OCI-LY1 (cell line): ENCODE measurements at regions not wholly inside any gene's neighbourhood (a gene's known extent, or its start where the extent isn't known, plus 50 kb on each side); places are given as distances from the start of the nearest gene placed in this dataset.

ENCODE experiments used
- H2AFZ ChIP-seq: fragments of 200-600 bp; sonication (generic), shearing (Covaris generic); 2 replicates; pipeline ENCODE4 v1.6.0; 2014; ENCODE audit warnings: antibody characterized with exemption, mild to moderate bottlenecking, low read length
- H3F3A ChIP-seq: fragments of 200-600 bp; sonication (generic), shearing (Covaris generic); 2 replicates; pipeline ENCODE4 v1.6.0; 2014; ENCODE audit warnings: mild to moderate bottlenecking, antibody characterized with exemption, low read length, moderate library complexity; ENCODE audit not compliant: insufficient read depth
- H3K27ac ChIP-seq: fragments of 200-600 bp; sonication (generic); 2 replicates; pipeline ENCODE4 v1.5.1; 2014; ENCODE audit warnings: low read length, mixed run types, mild to moderate bottlenecking, low read depth; ENCODE audit not compliant: poor library complexity, severe bottlenecking
- H3K27me3 ChIP-seq: fragments of 200-600 bp; sonication (generic); 2 replicates; pipeline ENCODE4 v1.6.0; 2014; ENCODE audit warnings: antibody characterized with exemption, mild to moderate bottlenecking, low read length, moderate library complexity; ENCODE audit not compliant: insufficient read depth
- H3K36me3 ChIP-seq: fragments of 200-600 bp; sonication (generic); 2 replicates; pipeline ENCODE4 v1.6.1; 2014; ENCODE audit warnings: mild to moderate bottlenecking, antibody characterized with exemption, low read length, moderate library complexity, mixed read lengths; ENCODE audit not compliant: insufficient read depth
- H3K4me1 ChIP-seq: fragments of 200-600 bp; sonication (generic); 2 replicates; pipeline ENCODE4 v1.5.1; 2014; ENCODE audit warnings: mild to moderate bottlenecking, low read length, moderate library complexity; ENCODE audit not compliant: insufficient read depth, severe bottlenecking
- H3K4me2 ChIP-seq: fragments of 200-600 bp; sonication (generic), shearing (Covaris generic); 2 replicates; pipeline ENCODE4 v1.6.1; 2014; ENCODE audit warnings: low read length
- H3K4me3 ChIP-seq: fragments of 200-600 bp; sonication (generic); 2 replicates; pipeline ENCODE4 v1.5.1; 2014; ENCODE audit warnings: low read length, low read depth, mild to moderate bottlenecking, mixed read lengths; ENCODE audit not compliant: poor library complexity, severe bottlenecking
- H3K79me2 ChIP-seq: fragments of 200-600 bp; shearing (Covaris generic); 2 replicates; pipeline ENCODE4 v1.6.1; 2016; ENCODE audit warnings: mixed run types, low read length, mixed read lengths; ENCODE audit not compliant: insufficient read depth
- H3K9ac ChIP-seq: fragments of 200-600 bp; sonication (generic), shearing (Covaris generic); 2 replicates; pipeline ENCODE4 v1.6.1; 2014; ENCODE audit warnings: mild to moderate bottlenecking, low read length, mixed read lengths
- H3K9me2 ChIP-seq: fragments of 200-600 bp; sonication (generic), shearing (Covaris generic); 2 replicates; pipeline ENCODE4 v1.6.1; 2014; ENCODE audit warnings: low read depth, mild to moderate bottlenecking, low read length, mixed read lengths
- H3K9me3 ChIP-seq: fragments of 200-600 bp; shearing (Covaris generic); 2 replicates; pipeline ENCODE4 v1.6.1; 2014; ENCODE audit warnings: low read length, mixed read lengths
- H4K20me1 ChIP-seq: fragments of 200-600 bp; sonication (generic), shearing (Covaris generic); 2 replicates; pipeline ENCODE4 v1.6.0; 2016; ENCODE audit warnings: mild to moderate bottlenecking, low read length; ENCODE audit not compliant: insufficient read depth
- CTCF ChIP-seq: fragments of 200-600 bp; sonication (generic), shearing (Covaris generic); IDR thresholded peaks from 2 replicates; pipeline ENCODE4 v1.5.1; 2017; ENCODE audit warnings: mild to moderate bottlenecking, antibody characterized with exemption, low read length, moderate library complexity, mixed read lengths
- EZH2 ChIP-seq: fragments of 200-600 bp; sonication (generic), shearing (Covaris generic); IDR thresholded peaks from 2 replicates; pipeline ENCODE4 v1.8.0; 2017; ENCODE audit warnings: borderline replicate concordance, mixed run types, mild to moderate bottlenecking, antibody characterized with exemption, low read length, moderate library complexity, mixed read lengths

GRCh38 chr5:124576848-124577409, 169.5 kb downstream of the ZNF608 start:
- H3K27me3 ChIP-seq, result no peaks in the 10 kb centered on the region
- H3K9me3 ChIP-seq, result no peaks in the 10 kb centered on the region
- H3K27ac ChIP-seq, result no peak overlapping the region
- no peaks in the 10 kb centered on the region for H3K9me2 ChIP-seq
- H3K9ac ChIP-seq, result no peak overlapping the region
- no peaks in the 10 kb centered on the region for H4K20me1 ChIP-seq
- TF ChIP-seq CTCF (no peak), EZH2 (no peak)
- H3K79me2 ChIP-seq, result no peaks in the 10 kb centered on the region
- no peaks in the 10 kb centered on the region for H3F3A ChIP-seq
- H2AFZ ChIP-seq, result no peak overlapping the region
- peaks cover 17% of the 10 kb centered on the region for H3K4me1 ChIP-seq
- no peaks in the 10 kb centered on the region for H3K36me3 ChIP-seq
- H3K4me2 ChIP-seq, result no peak overlapping the region
- H3K4me3 ChIP-seq, result no peak overlapping the region

- TF ChIP-seq EZH2 (no peak), CTCF (no peak)
- Histone ChIP-seq H3K4me3 (no peak overlapping the region), H3K4me1 (peaks cover 12% of the 10 kb centered on the region), H3K4me2 (no peak overlapping the region), H4K20me1 (no peaks in the 10 kb centered on the region), H3K9ac (no peak overlapping the region), H3K27ac (no peak overlapping the region), H3K9me3 (no peaks in the 10 kb centered on the region), H3K36me3 (no peaks in the 10 kb centered on the region), H3K27me3 (no peaks in the 10 kb centered on the region), H2AFZ (no peak overlapping the region), H3F3A (no peaks in the 10 kb centered on the region), H3K79me2 (no peaks in the 10 kb centered on the region), H3K9me2 (no peaks in the 10 kb centered on the region)
Observed at GRCh38 chr5:124575725-124576124, 170.7 kb downstream of the ZNF608 start.

- TF ChIP-seq EZH2, result no peak
- no peak for TF ChIP-seq CTCF
Observed at GRCh38 chr5:124574521-124575436, 171.7 kb downstream of the ZNF608 start.

More at GRCh38 chr5:124574521-124575436, 171.7 kb downstream of the ZNF608 start:
- Histone ChIP-seq H2AFZ (no peak overlapping the region), H3F3A (no peaks in the 10 kb centered on the region), H3K9me2 (no peaks in the 10 kb centered on the region), H3K9me3 (no peaks in the 10 kb centered on the region), H3K27ac (no peak overlapping the region), H3K9ac (no peak overlapping the region), H3K36me3 (no peaks in the 10 kb centered on the region), H3K4me3 (no peak overlapping the region), H3K27me3 (no peaks in the 10 kb centered on the region), H4K20me1 (no peaks in the 10 kb centered on the region), H3K79me2 (no peaks in the 10 kb centered on the region), H3K4me2 (no peak overlapping the region), H3K4me1 (peaks cover 17% of the 10 kb centered on the region)
